CD1c-positive myeloid dendritic cell (primary cell): ENCODE measurements at regions not wholly inside any gene's neighbourhood (a gene's known extent, or its start where the extent isn't known, plus 50 kb on each side); places are given as distances from the start of the nearest gene placed in this dataset.

Experiments used
- DNase-seq: peaks from one replicate; pipeline ENCODE4 v3.0.0-alpha.2; 2016; ENCODE audit errors: extremely low spot score

DNA sequence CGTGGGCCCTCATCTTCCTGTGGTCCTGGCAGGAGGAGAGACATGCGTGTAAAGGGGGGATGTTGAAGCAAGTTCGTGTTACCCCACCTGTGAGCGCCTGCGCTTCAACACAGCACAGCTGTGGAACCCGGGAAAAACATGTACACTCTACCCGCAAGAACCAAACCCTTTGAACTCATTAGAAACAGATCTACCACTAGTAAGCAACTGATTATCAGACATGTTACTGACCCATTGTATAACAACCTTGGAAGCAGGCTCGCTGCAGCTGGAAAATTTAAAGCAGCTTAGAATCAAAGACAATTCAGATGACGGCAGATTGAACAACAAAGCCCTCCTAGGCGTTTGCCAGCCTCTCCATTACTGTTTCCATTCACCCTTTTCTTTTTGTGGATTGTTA, 771.7 kb upstream of the SALL3 start:
- no peak for DNase-seq

GRCh38 chr18:78208461-78208860, 771.2 kb upstream of the SALL3 start:
- no peak for DNase-seq

GRCh38 chr18:78213361-78213994, 766.1 kb upstream of the SALL3 start:
- no peak for DNase-seq

GRCh38 chr18:78221496-78221895, 758.1 kb upstream of the SALL3 start:
- DNase-seq: no peak

DNA sequence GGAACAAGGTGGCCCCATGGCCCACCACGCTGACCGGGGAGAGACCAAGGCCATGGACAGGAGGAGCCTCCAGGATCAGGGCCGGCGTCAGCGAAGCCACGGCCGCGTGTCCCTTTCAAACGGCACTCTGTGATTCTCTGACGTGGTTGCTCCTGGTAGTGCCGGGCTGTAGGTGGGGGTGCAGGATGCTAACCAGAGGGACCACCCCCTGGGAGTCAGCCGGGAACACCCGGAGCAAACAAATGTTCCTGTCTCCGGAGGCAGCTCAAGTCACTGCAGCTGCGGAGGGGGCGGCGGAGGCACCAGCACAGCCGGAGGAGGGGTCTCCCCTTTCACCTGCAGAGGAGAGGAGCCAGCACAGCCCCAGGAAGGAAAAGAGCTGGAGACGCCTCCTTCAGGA, 750.6 kb upstream of the SALL3 start:
- DNase-seq: no peak

- DNase-seq: no peak
These were observed 748.7 kb upstream of the SALL3 start for GRCh38 chr18:78230911-78231310.

GRCh38 chr18:78232196-78232595, 747.4 kb upstream of the SALL3 start:
- DNase-seq: no peak

- no peak for DNase-seq
These were observed 741.8 kb upstream of the SALL3 start for GRCh38 chr18:78237864-78238263.

DNA sequence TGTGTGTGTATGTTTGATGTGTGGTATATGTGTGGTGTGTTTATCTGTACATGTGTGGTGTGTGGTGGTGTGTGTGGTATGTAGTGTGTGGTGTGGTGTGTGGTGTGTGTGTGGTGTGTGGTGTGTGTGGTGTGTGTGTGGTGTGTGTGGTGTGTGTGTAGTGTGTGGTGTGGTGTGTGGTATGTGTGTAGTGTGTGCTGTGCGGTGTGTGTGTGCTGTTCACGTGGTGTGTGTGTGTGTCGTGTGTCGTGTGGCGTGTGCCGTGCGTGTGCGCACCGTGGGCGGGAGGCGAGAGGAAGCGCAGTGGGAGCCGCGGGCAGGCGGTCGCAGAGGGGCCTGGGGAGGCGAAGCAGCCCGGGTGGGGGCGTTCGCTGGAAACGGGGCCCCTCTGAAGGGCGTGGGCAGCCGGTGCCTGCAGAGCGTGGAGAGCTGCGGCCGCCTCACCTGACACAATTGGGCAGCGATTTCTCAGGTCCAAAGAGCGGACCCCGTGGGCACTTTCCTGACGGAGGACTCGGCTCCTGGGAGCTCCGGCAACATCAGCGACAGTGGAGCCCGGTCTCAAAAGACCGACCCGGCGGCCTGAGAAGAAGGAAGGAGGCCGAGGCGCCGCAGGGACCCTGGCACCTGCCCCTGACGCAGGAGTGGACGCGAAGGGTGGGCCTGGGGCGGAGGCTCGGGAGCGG, 741.1 kb upstream of the SALL3 start:
- DNase-seq: no peak

- DNase-seq: no peak
These were observed 740.5 kb upstream of the SALL3 start for GRCh38 chr18:78239090-78239457.

DNA sequence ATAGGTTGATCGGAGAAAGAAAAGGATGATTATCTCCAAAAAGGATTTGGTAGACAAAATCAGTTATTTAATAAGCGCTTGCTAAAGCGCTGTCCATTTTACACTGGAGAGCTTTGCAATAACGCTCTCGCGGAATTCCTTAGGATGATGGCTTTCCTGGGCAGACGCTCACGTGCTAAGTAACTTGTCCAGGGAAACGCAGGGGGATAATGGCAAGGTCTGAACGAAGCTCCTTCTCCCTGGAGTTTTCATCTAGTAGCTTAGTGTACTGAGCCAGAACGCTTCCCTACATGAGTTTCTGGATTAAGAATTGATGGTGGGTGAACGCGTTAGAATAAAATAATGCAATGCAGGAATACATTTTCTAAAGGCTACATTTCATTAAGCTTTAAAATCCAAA, 739.5 kb upstream of the SALL3 start:
- no peak for DNase-seq

- no peak for DNase-seq
These were observed 738.9 kb upstream of the SALL3 start for GRCh38 chr18:78240627-78241252.

- no peak for DNase-seq
These were observed 737.9 kb upstream of the SALL3 start for GRCh38 chr18:78241535-78242253.

- no peak for DNase-seq
These were observed 737.4 kb upstream of the SALL3 start for GRCh38 chr18:78242254-78242643.

GRCh38 chr18:78242806-78243205, 736.8 kb upstream of the SALL3 start:
- no peak for DNase-seq

GRCh38 chr18:78244779-78245178, 734.8 kb upstream of the SALL3 start:
- DNase-seq: no peak

DNA sequence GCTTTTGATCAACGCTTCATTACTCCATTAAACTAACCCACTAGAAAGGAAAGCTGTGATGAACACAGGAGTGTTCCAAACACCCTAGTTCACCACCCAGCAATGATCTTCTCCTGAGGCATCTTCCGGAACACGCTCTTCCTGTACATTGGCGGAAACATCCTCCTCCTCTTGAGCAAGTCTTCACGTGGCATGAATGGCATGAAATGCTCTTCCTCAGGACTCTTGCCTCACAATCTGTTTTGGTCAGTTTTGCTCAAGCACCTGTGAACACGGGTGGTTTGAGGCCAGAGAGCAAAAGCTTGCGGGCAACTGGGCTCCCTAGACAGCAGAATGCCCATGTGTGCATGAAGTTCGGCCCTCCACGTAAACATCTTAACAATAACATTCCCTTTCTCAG, 734.2 kb upstream of the SALL3 start:
- no peak for DNase-seq

GRCh38 chr18:78246050-78246449, 733.6 kb upstream of the SALL3 start:
- no peak for DNase-seq

GRCh38 chr18:78246588-78246987, 733.0 kb upstream of the SALL3 start:
- DNase-seq: no peak

DNA sequence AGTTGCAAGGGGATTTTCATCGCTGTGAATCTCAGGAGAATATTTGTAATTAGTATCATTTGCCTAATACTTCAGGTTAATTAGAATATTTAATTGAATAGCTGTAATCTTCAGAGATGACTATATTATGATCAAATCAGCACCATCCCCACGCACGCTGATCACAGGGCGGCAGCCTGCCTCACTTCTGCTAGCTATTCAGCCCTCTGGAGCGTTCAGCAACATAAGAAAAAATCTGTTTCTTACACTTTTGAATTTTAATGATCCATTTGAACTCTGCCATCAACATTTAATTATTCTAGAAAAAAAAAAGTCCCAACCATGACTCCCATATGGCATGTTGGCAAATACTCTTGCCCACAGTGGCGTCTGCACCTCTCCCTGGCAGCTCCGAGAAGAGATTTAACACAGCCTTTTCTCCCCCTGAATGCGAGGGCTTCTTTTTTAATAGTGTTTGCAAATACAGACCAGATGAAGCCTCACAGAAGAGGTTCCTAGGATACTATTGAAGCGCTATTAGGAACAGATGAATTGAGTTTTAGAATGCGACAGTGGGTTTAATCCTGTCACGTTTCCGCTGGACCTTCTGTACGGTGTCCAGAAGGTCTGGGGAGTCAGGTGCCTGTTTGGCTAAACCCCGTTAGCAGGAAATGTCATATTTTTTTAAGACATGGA, 731.9 kb upstream of the SALL3 start:
- no peak for DNase-seq

GRCh38 chr18:78255013-78255412, 724.6 kb upstream of the SALL3 start:
- no peak for DNase-seq
